ENCODE measurements at regions not wholly inside any gene's neighbourhood (a gene's known extent, or its start where the extent isn't known, plus 50 kb on each side); places are given as distances from the start of the nearest gene placed in this dataset.

- DNase-seq (ENCODE audit: low spot score) (no peak), FAIRE-seq (no peak)
Observed at GRCh38 chr18:33959609-33960008, 265.1 kb downstream of the NOL4 start.

DNA sequence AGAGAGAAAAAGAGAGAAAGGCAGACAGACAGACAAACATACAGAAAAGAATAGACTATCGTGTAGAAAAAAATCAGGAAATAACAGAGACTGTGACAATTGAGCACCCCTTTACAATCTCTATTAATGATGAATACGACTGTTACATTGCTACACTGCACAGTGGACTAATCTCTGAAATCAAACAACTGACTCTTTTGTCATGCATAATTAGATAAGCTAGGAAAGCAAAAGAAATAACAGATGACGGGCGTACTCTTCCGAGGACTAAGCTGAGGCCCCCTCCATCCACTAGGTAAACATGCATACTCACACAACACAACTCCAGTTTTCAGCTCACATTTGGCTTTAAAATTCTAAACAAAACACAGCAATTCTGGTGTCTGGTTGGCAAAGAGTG is 267.0 kb downstream of the NOL4 start:
- FAIRE-seq: no peak
- DNase-seq (ENCODE audit: low spot score): no peak

DNA sequence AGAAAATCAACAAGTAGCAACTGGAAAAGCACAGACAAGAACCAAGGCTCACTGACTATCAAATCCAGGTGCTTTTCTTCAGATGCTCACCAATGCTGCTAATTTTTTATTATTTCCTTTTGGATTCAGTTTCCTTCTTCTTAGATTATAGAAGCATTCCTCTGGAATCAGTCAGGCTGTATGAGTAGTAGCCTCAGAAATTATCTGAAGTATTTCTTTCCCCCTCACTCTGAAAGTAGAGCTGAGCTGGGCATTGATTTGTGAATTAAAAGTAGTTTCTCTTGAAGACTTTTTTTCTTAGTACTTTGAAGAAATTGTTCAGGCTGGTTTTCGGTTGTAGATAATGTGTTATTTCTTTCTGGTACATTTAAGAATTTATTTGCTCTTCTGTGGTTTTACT is 273.7 kb downstream of the NOL4 start:
- FAIRE-seq (no peak), DNase-seq (ENCODE audit: low spot score) (no peak)

DNA sequence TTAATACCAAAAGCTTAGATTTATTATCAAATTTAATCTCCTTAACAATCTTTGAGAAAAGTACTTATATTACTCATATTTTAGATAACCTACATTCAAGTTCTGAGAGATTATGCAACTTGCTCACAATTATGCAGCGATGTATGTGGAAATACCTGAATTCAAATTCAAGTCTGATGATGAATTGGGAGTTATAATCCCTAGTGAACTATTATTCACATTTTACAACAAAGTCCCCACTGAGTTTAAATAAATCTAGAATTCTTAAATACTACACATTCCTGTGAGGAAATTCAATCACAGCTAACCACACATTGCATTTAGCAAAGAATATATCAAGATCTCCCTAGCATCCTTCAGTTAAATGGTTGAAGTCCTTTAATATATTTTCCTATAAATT is 278.4 kb downstream of the NOL4 start:
- FAIRE-seq: no peak
- DNase-seq (ENCODE audit: low spot score): no peak

DNA sequence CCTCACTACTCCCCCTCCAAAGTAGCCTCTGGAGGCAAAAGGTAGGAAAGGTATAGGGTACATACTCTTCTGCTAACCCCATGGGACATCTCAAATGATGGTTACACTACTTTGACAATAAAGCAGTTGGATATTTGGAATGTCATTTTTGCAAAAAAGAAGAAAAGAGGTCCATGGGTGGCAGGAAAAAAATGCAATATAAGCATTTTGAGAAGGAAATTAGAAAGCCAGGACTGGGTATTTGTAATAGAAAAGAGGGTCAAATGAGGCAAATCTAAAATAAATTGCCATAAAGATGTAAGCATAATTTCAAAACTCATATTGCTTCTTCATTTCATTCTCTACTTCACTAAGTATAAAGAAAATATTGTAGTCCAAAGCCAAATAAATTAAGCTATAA is 280.2 kb downstream of the NOL4 start:
- DNase-seq (ENCODE audit: low spot score) (no peak), FAIRE-seq (no peak)

- DNase-seq (ENCODE audit: low spot score): no peak
- no peak for FAIRE-seq
Observed at GRCh38 chr18:33937270-33937816, 287.4 kb downstream of the NOL4 start.

DNA sequence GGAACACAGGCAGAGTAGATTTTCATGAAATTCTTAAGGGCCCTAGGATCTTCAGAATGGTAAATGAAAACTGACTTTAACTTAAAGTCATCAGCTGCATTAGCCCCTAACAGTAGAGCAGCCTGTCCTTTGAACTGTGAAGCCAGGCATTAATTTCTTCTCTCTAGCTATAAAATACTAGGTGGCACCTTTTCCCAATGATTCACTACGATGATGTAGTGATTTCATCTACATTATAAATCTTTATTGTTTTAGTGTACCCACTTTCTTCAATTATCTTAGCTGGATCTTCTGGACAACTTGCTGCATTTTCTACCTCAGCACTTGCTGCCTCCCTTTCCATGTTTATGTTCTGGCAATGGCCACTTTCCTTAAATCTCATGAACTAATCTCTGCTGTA is 290.5 kb downstream of the NOL4 start:
- FAIRE-seq (no peak), DNase-seq (ENCODE audit: low spot score) (no peak)

GRCh38 chr18:33928231-33928630 is 296.5 kb downstream of the NOL4 start:
- no peak for DNase-seq (ENCODE audit: low spot score)
- no peak for FAIRE-seq

DNA sequence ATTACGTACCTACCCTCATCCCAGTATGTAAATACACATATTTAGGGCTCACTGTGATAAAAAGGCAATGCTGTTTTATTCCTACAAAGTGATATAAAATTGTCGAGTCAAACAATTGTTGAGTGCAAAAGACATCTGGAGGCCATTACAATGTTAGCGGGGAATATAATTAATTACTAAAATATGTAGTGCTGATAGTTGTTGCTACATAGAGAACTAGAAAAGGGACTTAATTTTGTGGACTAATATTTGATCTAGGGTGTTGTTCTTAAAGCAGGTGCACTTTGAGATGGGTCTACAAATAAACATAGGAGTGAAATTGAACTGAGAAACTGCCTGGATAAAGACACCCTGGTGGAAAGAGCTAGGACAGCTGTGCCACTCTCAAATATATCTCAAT is 300.1 kb downstream of the NOL4 start:
- DNase-seq (ENCODE audit: low spot score) (no peak), FAIRE-seq (no peak)

- no peak for FAIRE-seq
- DNase-seq (ENCODE audit: low spot score): no peak
Observed at GRCh38 chr18:33923980-33924379, 300.7 kb downstream of the NOL4 start.

DNA sequence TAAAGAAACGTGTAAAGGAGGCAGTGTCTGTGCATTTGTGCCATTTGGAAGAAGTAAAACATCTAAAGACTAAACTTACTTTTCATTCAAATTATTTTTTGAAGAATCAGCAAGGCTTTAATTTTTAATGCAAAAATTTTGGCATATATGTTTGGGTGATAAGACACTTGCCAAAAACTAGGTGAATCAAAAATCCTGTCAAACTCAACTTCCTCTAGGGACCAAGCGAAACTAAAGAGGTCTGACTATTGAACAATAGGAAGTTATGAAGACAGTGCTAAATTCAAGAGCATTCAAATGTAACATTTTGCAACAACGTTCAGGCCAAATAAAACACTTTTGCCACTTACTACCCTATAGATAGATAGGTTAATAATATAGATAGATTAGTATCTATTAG is 306.1 kb downstream of the NOL4 start:
- FAIRE-seq: no peak
- DNase-seq (ENCODE audit: low spot score): no peak

DNA sequence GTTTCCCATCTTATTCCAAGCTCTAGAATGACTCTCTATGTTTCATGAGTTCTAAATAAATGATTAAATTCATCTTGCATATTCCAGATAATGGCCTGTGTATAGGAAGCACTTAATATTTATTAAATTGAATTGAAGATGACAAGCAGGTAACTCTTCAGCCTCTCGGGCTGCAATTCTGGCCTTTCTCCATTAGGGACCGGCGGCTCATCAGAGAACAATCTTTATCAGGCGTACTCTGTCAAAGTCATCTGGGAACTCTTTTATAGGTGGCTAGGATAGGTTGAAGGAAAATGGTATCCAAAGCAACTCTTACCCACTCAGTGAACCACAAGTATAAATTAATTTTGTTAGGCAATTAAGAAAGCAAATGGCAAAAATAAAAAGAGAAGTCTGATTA is 308.5 kb downstream of the NOL4 start:
- DNase-seq (ENCODE audit: low spot score) (no peak), FAIRE-seq (no peak)

DNA sequence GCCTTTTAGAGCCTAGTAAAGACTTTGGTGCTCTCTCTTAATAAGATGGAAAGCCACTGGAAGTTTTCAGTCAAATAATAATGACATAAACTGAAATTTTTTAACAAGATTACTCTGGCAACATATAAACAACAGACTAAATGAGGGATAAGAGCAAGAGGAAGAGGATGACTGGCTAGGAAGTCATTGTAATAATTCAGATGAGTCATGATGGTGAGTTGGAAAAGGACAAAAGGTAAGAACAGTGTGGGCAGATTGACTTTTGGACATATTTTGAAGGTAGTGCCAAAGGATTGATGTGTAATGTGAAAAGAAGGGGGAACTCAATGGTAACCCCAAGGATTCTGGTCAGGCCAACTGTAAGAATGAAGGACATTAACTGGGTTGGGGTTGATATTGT is 310.3 kb downstream of the NOL4 start:
- FAIRE-seq (no peak), DNase-seq (ENCODE audit: low spot score) (no peak)

DNA sequence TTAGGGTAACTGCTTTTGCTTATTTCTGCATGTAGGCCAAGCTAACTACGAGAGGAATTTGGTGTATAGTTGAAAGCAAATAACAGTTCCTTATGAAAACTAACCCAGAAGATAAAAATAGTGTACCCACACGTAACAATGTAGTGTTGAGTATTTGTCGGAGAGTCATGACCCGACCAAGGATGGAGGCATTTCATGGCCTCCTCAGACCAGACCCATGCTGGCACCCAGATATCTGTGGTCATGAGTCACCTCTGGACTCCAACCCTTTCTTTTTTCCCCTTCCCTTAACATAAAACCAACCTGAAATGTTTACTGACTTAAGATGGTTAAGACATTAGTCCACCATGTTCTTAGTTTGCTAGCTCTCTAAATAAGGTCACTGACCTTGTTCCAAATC is 318.7 kb downstream of the NOL4 start:
- FAIRE-seq: no peak
- no peak for DNase-seq (ENCODE audit: low spot score)

DNA sequence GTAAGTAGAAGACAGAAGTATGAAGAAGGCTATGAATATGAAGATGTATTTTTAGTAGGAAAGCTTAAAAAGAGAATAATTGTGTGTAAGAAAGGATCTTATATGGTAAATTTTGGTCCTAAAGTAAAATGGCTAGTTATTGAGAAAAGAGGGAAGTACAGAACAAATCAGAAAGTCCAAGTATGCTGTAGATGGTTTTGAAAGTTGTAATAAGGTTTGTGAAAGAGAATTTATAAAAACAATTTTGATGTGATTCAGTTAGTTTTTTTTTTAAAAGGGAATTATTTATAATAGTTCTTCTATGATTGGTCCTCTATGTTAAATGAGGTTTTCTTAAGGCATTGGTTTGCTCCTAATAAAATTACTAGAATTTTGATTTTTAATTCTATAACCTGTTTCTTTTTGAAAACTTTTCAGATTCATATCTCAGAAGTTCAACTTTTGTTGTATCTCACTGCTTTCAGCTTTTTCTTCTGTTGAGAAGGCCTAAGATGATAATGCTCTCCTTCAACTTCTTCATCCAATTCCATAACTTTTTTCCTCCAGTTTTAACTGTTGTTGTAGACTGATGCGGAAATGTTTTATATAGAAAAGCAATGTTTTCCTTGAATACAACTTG is 322.7 kb downstream of the NOL4 start:
- DNase-seq (ENCODE audit: low spot score) (no peak), FAIRE-seq (no peak)

GRCh38 chr18:33900638-33901037 is 322.6 kb downstream of the ASXL3 start:
- DNase-seq (ENCODE audit: low spot score): no peak
- FAIRE-seq: no peak

GRCh38 chr18:33898427-33898826 is 320.4 kb downstream of the ASXL3 start:
- FAIRE-seq (no peak), DNase-seq (ENCODE audit: low spot score) (no peak)

DNA sequence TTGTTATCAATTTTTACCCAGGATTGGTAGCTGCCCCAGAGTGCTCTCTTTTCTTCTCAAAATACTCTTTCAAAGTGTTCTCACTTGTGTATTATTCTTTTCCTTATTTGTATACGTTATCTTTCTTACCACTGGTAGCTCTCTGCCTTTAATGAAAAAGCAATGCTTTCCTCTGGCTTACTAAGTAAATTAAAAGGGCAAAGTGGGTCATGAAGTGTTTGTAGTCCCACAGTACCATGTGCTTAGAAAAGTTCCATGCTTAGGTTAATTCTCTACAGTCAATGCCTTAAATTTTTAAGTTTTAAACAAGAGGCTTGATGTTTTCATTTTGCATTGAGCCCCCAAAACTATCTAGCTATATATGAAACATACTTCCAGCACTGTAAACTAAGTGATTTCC is 300.2 kb downstream of the ASXL3 start:
- no peak for DNase-seq (ENCODE audit: low spot score)
- no peak for FAIRE-seq

- FAIRE-seq: no peak
Observed at GRCh38 chr18:33875029-33875565, 297.1 kb downstream of the ASXL3 start.

DNA sequence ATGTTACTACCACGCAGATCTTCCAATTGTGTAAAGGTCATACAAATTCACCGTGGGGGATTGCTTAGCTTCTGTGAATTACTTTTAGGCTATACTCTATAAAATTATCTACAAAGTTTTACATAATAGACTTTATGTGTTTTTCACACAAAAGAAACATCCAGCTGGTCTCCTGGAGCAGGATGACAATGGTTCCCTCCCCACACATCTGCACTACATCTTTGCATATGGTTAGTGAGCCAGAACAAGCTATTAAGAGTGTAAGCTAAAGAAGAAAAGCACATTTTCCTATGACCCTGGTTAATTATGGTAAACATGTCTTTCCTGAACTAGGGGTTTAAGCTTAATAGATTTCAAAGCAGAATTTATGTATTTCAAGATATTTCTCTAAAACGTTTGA is 295.1 kb downstream of the ASXL3 start:
- DNase-seq (ENCODE audit: low spot score) (no peak), FAIRE-seq (no peak)

More at GRCh38 chr18:33875029-33875565, 297.1 kb downstream of the ASXL3 start:
- no peak for DNase-seq (ENCODE audit: low spot score)

DNA sequence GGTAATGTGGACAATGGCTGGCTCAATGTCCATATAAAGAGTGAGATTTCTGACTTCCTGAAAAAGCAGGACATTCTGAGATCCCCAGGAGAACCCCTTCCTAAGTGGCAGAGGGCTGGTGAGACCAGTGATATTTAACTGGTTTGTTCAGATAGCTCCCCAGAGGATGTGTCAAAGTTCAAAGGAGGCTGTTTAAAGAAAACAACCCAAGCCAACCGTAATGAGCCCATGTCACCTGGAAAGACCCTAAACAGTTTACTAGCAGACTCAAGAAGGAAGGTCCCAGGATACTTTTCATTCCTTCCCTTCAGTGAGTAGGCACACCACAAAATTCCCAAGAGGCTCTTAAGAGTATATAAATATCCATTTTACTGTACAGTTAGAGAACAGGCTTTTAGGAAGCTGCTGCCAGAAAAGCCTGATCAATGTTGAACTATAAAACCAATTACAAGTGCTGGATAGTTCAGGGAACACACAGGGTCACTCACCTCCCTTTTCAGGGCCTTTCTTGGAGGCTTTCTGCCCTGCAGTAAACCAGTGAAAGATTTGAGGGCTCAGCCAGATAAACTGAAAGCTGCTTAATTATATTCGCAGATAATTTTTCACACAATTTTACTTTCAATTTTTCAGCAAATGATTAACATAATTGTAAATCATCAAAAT is 293.5 kb downstream of the ASXL3 start:
- FAIRE-seq (no peak), DNase-seq (ENCODE audit: low spot score) (no peak)

DNA sequence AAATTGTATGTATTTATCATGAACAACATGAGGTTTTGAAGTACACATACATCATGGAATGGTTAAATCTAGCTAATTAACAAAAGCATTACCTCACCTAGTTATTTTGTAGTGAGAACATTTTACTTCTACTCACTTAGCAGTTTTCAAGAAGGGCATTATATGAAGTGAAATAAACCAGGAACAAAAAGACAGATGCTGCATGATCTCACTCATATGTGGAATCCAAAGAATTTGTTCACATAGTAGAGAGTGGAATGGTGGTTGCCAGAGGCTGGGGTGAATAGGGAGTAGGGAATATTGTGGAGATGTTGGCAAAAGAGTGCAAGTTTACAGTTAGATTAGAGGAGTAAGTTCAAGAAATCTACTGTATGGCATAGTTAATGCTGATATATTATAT is 292.0 kb downstream of the ASXL3 start:
- FAIRE-seq (no peak), DNase-seq (ENCODE audit: low spot score) (no peak)

DNA sequence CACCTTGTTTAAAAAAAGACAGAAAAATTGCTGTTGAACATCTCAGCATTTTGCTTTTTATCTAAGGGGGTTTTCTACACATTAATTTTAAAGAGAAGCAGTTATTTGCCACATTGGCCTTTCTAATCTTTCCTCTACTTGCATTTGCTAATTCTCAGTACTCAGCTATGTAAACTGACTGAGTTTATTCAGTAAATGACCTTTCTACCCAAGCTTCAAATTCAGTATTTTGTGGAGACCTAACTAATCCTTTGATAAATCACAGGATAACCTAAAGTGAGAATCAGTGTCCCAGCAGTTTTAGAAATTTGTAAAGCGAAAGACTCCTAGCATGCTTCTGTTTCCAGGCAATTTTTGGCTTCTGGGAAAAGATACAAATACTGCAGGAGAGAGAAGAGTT is 288.4 kb downstream of the ASXL3 start:
- FAIRE-seq: no peak

More for the DNA sequence above, 288.4 kb downstream of the ASXL3 start:
- no peak for DNase-seq (ENCODE audit: low spot score)
